Lower lobe of right lung (tissue), 2 donors: ENCODE measurements at regions not wholly inside any gene's neighbourhood (a gene's known extent, or its start where the extent isn't known, plus 50 kb on each side); places are given as distances from the start of the nearest gene placed in this dataset.

Source experiments
- ATAC-seq, 2 donors: fragments of 200-7000 bp; cut with Tn5 transposase; one replicate each; pipeline ENCODE4 v1.9.1; 2020 to 2022; ENCODE audit warnings: mild to moderate bottlenecking in 2 of 2, moderate library complexity in 2 of 2
- DNase-seq: peaks from one replicate; pipeline ENCODE4 v3.0.0-alpha.2; 2020
- H3K27ac ChIP-seq: fragments of 200-600 bp; one replicate; pipeline ENCODE4 v1.8.0; 2022
- H3K27me3 ChIP-seq: fragments of 200-600 bp; one replicate; pipeline ENCODE4 v1.8.0; 2022; ENCODE audit warnings: low read depth
- H3K36me3 ChIP-seq: fragments of 200-600 bp; one replicate; pipeline ENCODE4 v1.8.0; 2022; ENCODE audit warnings: mild to moderate bottlenecking
- H3K4me1 ChIP-seq: fragments of 200-600 bp; one replicate; pipeline ENCODE4 v1.8.0; 2022
- H3K4me3 ChIP-seq: fragments of 200-600 bp; one replicate; pipeline ENCODE4 v1.8.0; 2022; ENCODE audit warnings: mild to moderate bottlenecking
- H3K9me3 ChIP-seq: fragments of 200-600 bp; one replicate; pipeline ENCODE4 v1.8.0; 2022
- intact Hi-C: fragments of 100-400 bp; cut with DNase I; formaldehyde crosslinking; loops from one replicate; pipeline ENCODE4 v1.11.0; 2022
- TF ChIP-seq, protein P1 (sequence below): fragments of 200-600 bp; IDR thresholded peaks from one replicate; pipeline ENCODE4 v1.8.0; 2022; ENCODE audit warnings: antibody characterized with exemption, mild to moderate bottlenecking
- donor health status: DM: no; HTN: yes; CAD: no; lungs with severe emphysema.

DNA sequence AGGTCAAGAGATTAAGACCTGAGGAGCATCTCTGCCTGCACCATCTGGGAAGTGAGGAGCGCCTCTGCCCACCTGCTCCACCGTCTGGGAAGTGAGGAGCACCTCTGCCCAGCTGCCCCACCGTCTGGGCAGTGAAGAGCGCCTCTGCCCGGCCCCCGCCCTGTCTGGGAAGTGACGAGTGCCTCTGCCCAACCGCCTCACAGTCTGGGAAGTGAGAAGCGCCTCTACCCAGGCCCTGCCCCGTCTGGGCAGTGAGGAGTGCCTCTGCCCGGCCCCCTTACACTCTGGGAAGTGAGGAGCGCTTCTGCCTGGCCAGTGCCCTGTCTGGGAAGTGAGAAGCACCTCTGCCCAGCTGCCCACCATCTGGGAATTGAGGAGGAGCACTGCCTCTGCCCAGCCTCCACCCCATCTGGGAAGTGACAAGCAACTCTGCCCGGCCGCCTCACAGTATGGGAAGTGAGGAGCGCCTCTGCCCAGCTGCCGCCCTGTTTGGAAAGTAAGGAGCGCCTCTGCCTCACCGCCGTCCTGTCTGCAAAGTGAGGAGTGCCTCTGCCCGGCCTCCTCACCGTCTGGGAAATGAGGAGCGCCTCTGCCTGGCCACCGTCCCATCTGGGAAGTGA, 270.4 kb upstream of the NRSN1 start:
- H3K36me3 ChIP-seq, result no peaks in the 10 kb centered on the region
- H3K9me3 ChIP-seq, result no peaks in the 10 kb centered on the region
- DNase-seq (no peak), ATAC-seq (no peak)
- H3K27me3 ChIP-seq, result no peaks in the 10 kb centered on the region
- TF ChIP-seq, protein P1, sequence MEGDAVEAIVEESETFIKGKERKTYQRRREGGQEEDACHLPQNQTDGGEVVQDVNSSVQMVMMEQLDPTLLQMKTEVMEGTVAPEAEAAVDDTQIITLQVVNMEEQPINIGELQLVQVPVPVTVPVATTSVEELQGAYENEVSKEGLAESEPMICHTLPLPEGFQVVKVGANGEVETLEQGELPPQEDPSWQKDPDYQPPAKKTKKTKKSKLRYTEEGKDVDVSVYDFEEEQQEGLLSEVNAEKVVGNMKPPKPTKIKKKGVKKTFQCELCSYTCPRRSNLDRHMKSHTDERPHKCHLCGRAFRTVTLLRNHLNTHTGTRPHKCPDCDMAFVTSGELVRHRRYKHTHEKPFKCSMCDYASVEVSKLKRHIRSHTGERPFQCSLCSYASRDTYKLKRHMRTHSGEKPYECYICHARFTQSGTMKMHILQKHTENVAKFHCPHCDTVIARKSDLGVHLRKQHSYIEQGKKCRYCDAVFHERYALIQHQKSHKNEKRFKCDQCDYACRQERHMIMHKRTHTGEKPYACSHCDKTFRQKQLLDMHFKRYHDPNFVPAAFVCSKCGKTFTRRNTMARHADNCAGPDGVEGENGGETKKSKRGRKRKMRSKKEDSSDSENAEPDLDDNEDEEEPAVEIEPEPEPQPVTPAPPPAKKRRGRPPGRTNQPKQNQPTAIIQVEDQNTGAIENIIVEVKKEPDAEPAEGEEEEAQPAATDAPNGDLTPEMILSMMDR, result no peak
- H3K4me1 ChIP-seq, result no peaks in the 10 kb centered on the region
- intact Hi-C loops, result no loop called here
- no peak overlapping the region for H3K4me3 ChIP-seq
- H3K27ac ChIP-seq, result no peak overlapping the region

GRCh38 chr6:23870496-23870895, 255.5 kb upstream of the NRSN1 start:
- Histone ChIP-seq H3K27ac (no peak overlapping the region), H3K27me3 (no peaks in the 10 kb centered on the region), H3K9me3 (no peaks in the 10 kb centered on the region), H3K4me3 (no peak overlapping the region), H3K4me1 (no peaks in the 10 kb centered on the region), H3K36me3 (no peaks in the 10 kb centered on the region)
- DNase-seq, result no peak
- intact Hi-C loops, result no loop called here
- ATAC-seq, result no peak
- TF ChIP-seq, protein P1, result no peak

DNA sequence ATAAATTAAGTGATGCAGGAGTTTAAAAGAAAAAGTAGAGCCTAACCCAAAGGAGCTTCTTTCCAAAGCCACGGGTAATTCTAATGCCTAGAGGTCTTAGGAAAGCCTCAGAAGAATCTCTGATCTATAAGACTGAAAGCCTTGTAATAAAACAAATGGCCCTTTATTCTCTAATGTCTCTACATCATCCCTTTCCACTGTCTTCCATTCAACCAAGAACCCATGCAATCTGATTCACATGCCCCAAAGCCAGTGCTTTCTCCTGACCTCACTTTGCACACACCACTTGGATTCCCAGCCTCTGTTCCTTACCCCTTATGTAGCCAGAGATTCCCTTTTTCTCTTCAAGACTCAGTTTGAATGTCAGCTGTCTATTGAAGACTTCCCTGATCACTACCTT, 252.9 kb upstream of the NRSN1 start:
- H3K36me3 ChIP-seq, result no peaks in the 10 kb centered on the region
- no peak overlapping the region for H3K27ac ChIP-seq
- H3K4me3 ChIP-seq, result no peak overlapping the region
- ATAC-seq (no peak), DNase-seq (no peak)
- H3K9me3 ChIP-seq, result no peaks in the 10 kb centered on the region
- H3K27me3 ChIP-seq, result no peaks in the 10 kb centered on the region
- TF ChIP-seq, protein P1, result no peak
- intact Hi-C loops, result no loop called here
- no peaks in the 10 kb centered on the region for H3K4me1 ChIP-seq

- DNase-seq (no peak), ATAC-seq (no peak)
- Histone ChIP-seq H3K27ac (no peak overlapping the region), H3K36me3 (no peaks in the 10 kb centered on the region), H3K27me3 (no peaks in the 10 kb centered on the region), H3K4me1 (no peaks in the 10 kb centered on the region), H3K9me3 (no peaks in the 10 kb centered on the region), H3K4me3 (no peak overlapping the region)
- intact Hi-C loops, result no loop called here
- TF ChIP-seq, protein P1, result no peak
These were observed 251.0 kb upstream of the NRSN1 start for GRCh38 chr6:23875006-23875405.

- ATAC-seq, result no peak
- TF ChIP-seq, protein P1, result no peak
- Histone ChIP-seq H3K27me3 (no peaks in the 10 kb centered on the region), H3K36me3 (no peaks in the 10 kb centered on the region), H3K9me3 (no peaks in the 10 kb centered on the region), H3K27ac (no peak overlapping the region), H3K4me3 (no peak overlapping the region), H3K4me1 (no peaks in the 10 kb centered on the region)
- intact Hi-C loops, result no loop called here
- no peak for DNase-seq
These were observed 246.2 kb upstream of the NRSN1 start for GRCh38 chr6:23879816-23880215.
